ENCODE measurements at regions not wholly inside any gene's neighbourhood (a gene's known extent, or its start where the extent isn't known, plus 50 kb on each side); places are given as distances from the start of the nearest gene placed in this dataset.

- DNase-seq, result no peak
Observed at GRCh38 chr11:112357488-112357887, 96.8 kb upstream of the PLET1 start.

GRCh38 chr11:112361396-112361795, 100.7 kb upstream of the PLET1 start:
- no peak for DNase-seq

- DNase-seq, result no peak
Observed at GRCh38 chr11:112363527-112363926, 102.9 kb upstream of the PLET1 start.

- no peak for DNase-seq
Observed at GRCh38 chr11:112364962-112365481, 104.4 kb upstream of the PLET1 start.

GRCh38 chr11:112366012-112366411, 105.4 kb upstream of the PLET1 start:
- no peak for DNase-seq

- DNase-seq, result no peak
Observed at GRCh38 chr11:112366777-112367176, 106.1 kb upstream of the PLET1 start.

GRCh38 chr11:112367461-112367860, 106.8 kb upstream of the PLET1 start:
- no peak for DNase-seq

GRCh38 chr11:112367895-112368294, 107.2 kb upstream of the PLET1 start:
- no peak for DNase-seq

GRCh38 chr11:112368381-112368780, 107.7 kb upstream of the PLET1 start:
- no peak for DNase-seq

GRCh38 chr11:112369374-112369773, 108.7 kb upstream of the PLET1 start:
- DNase-seq, result no peak

GRCh38 chr11:112369916-112370315, 109.3 kb upstream of the PLET1 start:
- no peak for DNase-seq

GRCh38 chr11:112374486-112375140, 114.0 kb upstream of the PLET1 start:
- no peak for DNase-seq

GRCh38 chr11:112377946-112378345, 117.3 kb upstream of the PLET1 start:
- DNase-seq, result no peak

GRCh38 chr11:112380464-112380863, 119.8 kb upstream of the PLET1 start:
- no peak for DNase-seq

GRCh38 chr11:112381578-112381977, 120.9 kb upstream of the PLET1 start:
- DNase-seq, result no peak

GRCh38 chr11:112382561-112382960, 121.9 kb upstream of the PLET1 start:
- DNase-seq, result no peak

- no peak for DNase-seq
Observed at GRCh38 chr11:112388496-112388895, 127.8 kb upstream of the PLET1 start.

GRCh38 chr11:112391086-112391485, 130.4 kb upstream of the PLET1 start:
- no peak for DNase-seq

GRCh38 chr11:112392904-112393303, 132.2 kb upstream of the PLET1 start:
- DNase-seq, result no peak

- no peak for DNase-seq
Observed at GRCh38 chr11:112394304-112394703, 133.6 kb upstream of the PLET1 start.

GRCh38 chr11:112396076-112396475, 135.4 kb upstream of the PLET1 start:
- no peak for DNase-seq

- DNase-seq, result no peak
Observed at GRCh38 chr11:112398798-112399478, 138.3 kb upstream of the PLET1 start.

GRCh38 chr11:112400476-112401014, 139.9 kb upstream of the PLET1 start:
- no peak for DNase-seq

- no peak for DNase-seq
Observed at GRCh38 chr11:112401036-112401769, 140.5 kb upstream of the PLET1 start.

Data from stimulated activated CD4-positive, alpha-beta T cell treated with anti-CD3 and anti-CD28 coated beads, Interleukin-4, amount 100 ng/mL, for 4 hours (primary cell).